ENCODE measurements at regions not wholly inside any gene's neighbourhood (a gene's known extent, or its start where the extent isn't known, plus 50 kb on each side); places are given as distances from the start of the nearest gene placed in this dataset.

DNA sequence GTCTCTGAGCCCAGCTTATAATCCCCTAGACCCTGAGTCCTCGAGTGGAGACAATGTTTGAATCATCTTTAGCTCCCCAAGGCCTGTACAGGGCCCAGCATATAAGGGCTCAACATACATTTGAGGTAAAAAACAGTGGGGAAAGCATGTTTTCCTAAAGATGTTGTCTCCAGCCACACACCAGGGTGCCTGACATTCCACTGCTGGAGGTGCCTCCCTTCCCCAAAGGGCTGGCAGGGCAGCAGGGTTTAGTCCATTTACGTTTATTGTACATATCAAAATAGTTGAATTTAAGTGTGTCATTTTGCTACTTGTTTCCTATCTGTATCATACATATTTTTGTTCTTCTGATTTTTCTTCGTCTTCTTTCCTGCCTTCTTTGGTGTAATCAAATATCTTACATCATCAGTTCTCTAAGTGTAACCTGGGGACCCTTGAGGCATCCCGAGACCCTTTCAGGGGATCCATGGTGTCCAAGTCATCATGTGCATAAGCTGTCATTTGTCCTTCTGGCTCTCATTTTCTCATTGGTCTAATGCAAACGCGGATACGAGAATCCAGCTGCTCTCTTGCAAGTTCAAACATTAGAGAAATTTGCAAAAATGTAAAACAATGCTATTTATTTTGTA is 101.6 kb downstream of the PDGFA start:
- DNase-seq (no peak), ATAC-seq (no peak)
- intact Hi-C loops (cut with DNase I, micrococcal nuclease): no loop called here

DNA sequence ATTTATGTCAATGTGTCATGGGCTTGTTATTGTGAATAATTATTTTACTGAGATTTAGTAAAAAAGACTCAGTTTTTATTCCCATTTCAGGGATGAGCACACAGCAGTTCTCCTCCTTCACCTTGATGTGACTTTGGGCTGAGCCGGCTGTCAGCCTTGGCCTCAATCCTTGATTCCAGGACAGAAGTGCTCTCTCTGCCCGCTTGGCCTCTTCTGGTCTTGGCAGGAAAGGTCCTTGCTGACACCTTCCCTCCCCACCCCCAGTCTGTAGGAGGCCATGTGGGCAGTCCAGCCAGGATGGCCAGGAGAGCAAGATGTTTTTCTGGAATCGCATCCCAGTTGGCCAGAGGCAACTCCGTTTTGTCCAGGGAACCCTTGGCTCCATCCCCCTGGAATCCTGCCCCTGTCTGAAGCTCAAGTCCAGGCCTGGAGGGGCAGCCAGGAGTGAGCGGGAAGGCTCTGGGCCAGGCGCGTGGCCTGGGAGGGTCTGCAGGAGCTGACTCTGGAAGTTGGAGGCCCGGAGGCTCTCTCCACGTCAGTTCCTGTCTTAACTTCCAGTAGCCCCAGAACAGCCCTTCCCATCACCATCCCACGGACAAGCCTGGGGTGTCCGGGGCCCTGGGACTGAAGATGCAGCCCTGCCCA is 100.9 kb downstream of the PDGFA start:
- intact Hi-C loops (cut with DNase I, micrococcal nuclease): no loop called here
- no peak for DNase-seq
- ATAC-seq: no peak

DNA sequence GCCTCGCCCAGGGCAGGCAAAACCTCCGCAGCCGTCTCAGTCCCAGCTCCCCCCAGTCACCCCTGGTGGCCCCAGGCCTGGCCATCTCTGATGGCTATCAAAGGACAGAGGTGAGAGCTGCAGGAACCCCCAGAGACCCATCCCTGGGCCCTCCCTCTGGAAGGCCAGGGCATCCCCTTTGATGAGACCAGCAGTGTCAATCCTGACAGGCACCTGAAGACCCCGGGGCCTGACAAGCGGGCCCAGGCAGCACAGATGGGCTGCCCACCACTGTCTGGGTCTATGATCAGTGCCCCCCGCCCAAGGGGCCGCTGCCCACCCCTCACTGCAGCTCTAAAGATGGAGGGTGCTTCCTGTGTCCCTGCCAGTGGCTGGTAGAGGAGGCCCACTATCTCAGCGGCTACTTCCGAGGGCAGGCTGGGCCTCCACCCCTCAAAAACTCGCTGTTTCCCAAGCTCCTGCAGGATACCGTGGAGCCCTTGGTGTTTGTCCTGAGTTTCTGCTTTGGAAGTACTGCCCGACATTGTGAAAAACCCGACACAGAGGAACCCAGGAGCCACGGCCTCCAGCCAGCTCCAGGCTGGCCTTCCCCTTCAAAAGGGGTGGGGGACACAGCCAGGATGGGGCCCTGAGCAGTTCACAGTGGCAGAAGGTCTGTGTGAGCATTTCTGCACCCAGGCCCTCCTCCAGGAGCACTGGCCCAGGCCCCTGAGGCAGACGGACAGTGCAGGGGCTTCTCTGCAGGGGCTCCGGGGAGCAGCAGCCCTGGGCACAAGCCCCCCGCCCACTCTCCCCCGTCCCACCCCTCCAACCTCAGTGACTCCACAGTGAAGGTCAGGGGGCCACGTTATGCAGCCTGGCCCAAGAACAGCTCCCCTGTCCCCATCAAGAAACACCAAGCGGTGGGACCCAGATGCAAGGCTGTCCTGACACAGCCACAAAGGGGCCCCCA is 99.2 kb downstream of the PDGFA start:
- DNase-seq: no peak
- intact Hi-C loops (cut with DNase I, micrococcal nuclease): no loop called here
- ATAC-seq: no peak

DNA sequence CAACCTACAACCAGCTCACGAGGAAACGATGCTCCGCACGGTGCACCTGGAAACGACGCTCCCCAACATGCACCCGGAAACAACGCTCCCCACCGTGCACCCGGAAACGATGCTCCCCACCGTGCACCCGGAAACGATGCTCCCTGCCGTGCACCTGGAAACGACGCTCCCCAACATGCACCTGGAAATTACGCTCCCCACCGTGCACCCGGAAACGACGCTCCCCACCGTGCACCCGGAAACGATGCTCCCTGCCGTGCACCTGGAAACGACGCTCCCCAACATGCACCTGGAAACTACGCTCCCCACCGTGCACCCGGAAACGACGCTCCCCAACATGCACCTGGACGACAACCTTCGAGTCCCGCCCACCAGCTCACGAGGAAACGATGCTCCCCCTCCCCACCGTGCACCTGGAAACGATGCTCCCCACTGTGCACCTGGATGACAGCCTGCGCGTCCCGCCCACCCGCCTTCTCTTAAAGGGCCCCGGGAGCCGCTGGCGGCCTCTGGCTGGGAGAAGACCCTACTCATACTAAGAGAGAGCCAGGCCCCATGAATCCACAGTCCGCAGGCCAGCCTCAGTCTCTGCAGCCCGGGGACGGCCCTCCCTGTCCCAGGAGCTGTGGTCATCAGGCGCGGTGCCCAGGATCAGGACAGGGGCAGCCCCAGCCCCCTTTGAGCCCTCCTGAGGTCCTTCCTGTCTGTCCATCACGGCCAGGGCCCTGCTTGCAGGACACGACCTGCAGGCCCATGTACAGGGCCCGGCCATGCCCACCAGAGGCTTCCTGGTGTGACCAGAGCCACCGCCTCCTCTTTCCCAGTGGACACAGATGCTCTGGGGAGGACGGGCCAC is 98.3 kb downstream of the PDGFA start:
- no peak for DNase-seq
- intact Hi-C loops (cut with DNase I, micrococcal nuclease): no loop called here
- peak; percentile 15 for ATAC-seq

DNA sequence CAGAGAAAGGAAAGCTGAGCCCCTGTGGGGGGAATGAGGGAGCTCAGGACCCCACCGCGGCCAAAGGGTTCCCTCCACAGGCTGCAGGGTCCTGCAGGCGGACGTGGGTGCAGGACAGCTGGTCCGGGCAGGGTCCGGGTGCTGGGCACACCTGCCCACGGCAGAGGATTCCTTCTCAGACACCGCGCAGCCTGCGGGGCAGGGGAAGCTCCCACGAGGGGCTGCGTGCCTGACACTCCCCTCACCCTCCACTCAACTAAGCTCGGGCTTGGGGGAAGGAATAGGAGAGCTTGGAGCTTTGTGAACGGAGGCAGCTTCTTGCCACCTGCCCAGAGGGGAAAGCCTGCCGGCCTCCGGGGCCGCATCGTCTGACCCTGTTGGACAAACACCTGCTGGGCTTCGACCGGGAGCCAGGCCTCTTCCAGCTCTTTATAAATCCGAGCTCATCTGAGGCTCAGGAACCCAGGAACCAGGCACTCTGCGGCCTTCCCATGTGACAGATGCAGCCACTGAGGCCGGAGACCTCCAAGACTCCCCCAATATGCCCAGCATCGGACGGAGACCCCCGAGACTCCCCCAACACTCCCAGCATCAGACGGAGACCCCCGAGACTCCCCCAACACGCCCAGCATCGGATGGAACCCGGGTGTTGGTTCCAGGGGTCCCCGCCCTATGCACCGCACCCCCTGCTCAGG is 97.3 kb downstream of the PDGFA start:
- intact Hi-C loops (cut with DNase I, micrococcal nuclease): no loop called here
- DNase-seq (no peak), ATAC-seq (no peak)

DNA sequence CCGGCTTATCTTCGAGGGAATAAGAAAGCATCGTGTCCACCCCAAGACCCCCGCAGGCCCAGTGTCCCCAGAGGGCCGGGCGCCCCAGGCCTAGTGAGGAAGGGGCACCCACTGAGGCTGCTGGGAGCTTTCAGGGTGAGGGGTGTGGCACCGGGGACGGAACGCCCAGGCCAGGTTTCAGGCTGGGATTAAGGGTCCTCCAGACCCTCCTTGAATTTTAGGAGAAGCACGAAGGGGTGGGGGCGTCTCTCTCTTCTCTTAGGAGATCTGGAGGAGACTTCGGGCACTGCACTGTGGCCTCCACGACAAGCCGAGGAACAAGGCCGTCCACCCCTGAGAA is 96.8 kb downstream of the PDGFA start:
- ATAC-seq (no peak), DNase-seq (no peak)
- intact Hi-C loops (cut with DNase I, micrococcal nuclease): no loop called here

DNA sequence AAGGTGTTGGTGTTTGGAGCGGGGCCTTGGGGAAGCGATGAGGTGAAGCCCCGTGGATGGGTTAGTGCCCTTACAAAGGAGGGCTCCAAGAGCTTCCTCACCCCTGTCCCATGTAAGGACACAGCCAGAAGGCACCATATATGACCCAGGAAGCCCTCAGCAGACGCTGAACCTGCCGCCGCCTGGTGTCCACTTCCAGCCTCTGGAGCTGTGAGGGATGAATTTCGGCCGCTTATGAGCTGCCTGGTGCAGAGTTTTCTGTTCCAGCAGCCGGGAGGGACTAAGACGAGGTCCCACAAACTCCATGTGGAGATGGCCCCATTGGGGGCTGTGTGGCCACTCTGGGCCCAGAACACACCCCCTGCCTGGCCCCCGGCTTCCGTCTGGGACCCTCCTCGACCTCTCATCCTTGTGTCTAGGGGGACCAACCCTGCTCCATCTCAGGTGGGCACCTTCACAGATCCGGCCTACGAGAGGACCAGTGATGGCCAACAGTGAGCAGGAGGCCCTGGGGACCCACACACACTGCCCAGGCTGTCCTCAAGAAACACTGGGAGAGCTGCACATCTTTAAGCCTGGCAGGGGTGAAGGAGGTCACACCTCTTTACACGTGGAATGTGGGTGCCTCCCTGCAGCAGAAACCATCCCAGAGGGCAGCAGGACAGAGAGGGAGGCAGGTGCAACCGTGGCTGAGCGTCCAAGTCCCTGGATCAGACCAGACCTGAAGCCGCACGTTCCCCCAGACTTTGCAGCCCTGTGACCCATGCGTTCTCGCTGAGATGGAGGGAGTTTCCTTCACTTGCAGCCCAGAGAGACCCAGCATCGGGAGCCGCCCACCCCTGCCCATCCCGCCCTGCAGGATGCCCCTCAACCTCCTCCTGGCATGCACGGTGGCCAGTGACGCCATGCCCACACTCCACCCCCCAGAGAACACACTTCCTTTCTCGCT is 96.1 kb downstream of the PDGFA start:
- intact Hi-C loops (cut with DNase I, micrococcal nuclease): no loop called here
- ATAC-seq (no peak), DNase-seq (no peak)

DNA sequence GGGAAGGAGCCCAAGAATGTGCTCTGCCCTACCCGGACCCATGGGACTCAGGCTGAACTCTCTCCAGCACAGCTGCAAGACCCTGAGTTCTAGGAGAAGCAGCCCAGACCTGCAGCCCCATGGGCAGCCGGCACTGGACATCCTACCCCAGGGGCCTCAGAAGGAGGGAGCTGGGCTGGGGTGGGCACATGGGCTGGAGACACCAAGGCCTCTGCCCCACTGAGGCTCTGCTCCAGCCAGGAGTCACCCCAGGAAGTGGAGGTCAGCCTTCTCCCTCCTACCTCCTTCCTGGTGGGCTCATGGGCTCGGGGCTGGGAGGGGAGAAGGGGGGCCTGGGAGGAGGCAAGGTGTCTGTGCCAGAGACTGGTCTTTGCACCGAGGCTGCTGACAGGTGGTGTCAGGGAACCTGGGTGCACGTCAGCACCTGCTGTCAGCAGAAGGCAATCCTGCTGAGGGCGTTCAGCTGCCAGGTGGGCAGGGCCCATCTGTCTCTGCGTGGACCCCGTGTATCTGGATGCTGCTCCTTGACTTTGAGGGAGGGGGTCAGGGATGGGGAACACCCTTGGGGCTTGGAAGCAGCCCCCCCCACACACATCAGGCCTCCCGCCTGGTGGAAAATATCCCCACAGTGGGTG is 95.2 kb downstream of the PDGFA start:
- no peak for ATAC-seq
- intact Hi-C loops (cut with DNase I, micrococcal nuclease): no loop called here
- DNase-seq: no peak

DNA sequence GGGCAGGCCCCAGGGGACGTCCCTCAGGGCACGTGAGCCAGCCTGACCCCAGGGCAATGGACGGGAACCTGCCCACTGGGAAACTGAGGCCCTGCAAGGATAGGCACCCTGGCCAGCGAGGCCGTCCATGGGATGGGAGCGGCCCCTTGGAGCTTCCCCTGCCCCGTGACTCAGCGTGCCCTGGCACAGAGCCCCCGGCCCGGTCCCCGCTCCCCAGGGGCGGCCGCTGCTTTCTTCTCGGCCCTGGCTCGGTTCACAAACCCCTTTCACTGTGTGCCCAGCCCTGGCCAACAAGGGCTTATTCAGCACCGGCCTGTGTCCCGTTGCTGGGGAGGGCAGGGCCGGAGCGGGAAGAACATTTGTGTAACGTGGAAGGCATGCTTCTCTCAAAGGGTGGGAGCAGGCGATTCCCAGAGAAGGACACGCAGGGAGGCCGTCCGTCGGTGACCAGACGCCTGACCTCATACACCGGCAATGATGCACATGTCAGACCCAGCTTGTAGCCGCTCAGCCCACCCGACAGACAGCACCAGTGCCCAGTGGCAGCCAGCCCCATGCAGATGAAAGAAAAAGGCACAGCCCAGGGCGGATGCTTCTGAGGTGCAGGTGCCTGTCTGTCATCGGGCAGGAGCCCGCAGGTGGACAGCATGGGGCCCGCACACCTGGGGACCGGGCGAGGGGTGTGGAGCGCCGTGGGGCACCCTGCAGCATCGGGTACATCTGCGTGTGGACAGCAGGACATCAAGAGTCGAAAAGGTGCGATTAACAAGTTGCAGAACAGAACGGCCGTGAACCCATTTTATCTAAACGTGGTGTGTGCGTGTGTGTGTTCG is 94.5 kb downstream of the PDGFA start:
- DNase-seq (no peak), ATAC-seq (no peak)
- intact Hi-C loops (cut with DNase I, micrococcal nuclease): no loop called here

DNA sequence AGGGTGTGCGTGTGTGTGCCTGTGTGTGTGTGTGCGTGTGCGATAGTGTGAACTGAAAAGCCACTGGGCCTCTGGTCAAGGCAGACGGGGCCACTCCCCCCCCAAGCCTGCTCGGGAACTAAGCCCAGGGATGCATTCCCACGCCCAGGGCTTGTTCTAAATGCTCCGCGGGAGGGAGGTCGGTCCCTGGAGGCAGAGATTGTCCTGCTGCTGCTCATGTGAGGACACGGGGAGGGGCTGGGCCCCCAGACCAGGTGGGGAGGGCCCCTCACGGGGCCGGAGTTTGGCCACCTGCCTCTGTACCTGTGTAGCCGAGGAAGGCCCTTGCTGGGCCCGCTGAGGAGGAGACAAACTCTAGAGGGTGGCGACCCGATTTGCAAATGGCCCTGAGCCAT is 93.9 kb downstream of the PDGFA start:
- ATAC-seq: no peak
- DNase-seq: no peak
- intact Hi-C loops (cut with DNase I, micrococcal nuclease): no loop called here

DNA sequence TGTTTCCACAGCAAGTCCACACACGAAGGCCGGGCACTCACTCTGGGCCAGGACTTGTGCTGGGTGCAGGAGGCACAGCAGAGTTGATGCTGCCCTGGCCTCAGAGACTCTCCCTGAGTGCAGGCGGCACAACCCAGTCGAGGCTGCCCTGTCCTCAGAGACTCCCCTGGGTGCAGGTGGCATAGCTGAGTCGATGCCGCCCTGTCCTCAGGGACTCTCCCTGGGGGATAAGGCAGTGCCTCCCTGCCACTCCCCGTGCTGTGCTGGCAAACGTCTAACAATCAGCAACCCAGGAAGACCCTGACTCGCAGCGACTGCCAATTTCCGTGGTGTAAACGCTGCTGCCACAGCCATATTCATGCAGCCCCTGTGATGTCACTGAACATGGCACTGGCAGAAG is 93.1 kb downstream of the PDGFA start:
- intact Hi-C loops (cut with DNase I, micrococcal nuclease): no loop called here

DNA sequence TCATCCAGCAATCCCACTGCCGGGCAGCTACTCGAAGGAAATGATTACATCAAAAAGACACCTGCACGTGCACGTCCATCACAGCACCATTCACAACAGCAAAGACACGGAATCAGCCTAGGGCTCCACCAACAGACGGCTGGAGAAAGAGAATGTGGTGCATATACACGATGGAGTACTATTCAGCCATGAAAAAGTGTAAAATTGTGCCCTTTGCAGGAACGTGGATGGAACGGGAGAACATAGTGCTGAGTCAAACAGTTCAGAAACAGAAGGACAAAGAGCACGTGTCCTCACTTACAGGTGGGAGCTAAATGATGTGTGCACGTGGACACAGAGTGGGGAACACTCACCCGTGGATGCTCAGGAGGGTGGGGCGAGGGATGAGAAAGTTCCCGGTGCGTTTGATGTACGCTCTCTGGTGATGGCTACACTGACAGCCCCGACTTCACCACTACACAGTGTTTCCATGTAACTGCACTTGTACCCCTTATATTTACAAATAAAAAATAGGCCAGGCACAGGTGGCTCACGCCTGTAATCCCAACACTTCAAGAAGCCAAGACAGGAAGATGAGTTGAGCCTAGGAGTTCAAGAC is 92.0 kb downstream of the PDGFA start:
- no peak for ATAC-seq
- intact Hi-C loops (cut with DNase I, micrococcal nuclease): no loop called here
- no peak for DNase-seq

More for the DNA sequence above, 93.1 kb downstream of the PDGFA start:
- ATAC-seq (no peak), DNase-seq (no peak)

DNA sequence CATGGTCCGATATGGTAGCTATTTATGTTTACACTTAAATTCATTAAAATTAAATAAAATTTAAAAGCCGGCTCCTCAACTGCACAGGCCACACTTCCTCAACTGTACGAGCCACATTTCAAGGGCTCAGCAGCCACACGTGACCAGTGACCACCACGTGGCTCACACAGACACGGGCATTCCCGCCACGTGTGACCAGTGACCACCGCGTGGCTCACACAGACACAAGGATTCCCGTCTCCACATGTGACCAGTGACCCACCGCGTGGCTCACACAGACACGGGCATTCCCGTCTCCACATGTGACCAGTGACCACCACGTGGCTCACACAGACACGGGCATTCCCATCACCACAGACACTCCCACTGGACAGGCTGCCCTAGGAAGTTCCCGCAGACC is 91.3 kb downstream of the PDGFA start:
- DNase-seq: no peak
- no peak for ATAC-seq
- intact Hi-C loops (cut with DNase I, micrococcal nuclease): no loop called here

DNA sequence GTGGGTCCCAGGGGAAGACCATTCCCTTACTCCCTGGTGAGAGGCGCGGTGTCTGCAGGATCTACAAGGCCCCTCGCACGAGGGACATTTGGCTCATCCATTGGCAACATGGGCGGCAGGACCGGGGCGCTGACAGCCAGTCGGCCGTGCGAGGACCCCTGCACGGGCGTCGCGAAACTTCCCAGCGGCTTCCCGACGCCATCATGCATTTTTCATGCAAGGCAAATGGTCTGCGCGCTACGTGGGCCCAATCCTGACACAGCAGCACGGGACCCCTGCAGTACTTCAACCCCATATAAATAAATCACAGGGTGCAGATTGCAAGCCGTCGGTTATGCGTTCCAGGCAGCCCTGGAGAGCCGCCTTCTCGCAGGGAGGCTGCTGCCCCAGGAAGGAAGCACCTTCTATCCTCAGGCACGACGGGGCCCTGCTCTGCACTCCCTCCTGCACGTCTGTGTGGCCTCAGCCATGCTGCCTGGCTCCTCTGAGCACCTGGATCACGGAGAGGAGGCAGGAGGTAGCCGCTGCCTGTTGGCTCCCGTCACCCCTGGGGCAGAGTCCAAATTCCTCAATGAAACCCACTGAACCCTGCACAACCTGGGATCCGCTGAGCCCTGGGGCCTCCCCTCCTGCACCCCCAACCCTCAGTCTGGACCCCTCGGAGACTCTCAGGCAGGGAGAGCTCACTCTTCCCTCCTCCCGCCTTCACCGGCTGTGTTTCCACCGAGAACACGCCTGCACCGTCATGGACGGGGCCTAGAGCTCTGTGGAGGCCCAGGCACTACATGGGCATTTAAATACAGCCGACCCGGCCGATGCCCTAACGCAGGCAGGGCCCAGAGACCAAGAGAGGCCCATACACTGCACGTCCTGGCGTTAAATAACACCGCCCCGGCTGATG is 90.5 kb downstream of the PDGFA start:
- intact Hi-C loops (cut with DNase I, micrococcal nuclease): no loop called here
- DNase-seq (no peak), ATAC-seq (no peak)

DNA sequence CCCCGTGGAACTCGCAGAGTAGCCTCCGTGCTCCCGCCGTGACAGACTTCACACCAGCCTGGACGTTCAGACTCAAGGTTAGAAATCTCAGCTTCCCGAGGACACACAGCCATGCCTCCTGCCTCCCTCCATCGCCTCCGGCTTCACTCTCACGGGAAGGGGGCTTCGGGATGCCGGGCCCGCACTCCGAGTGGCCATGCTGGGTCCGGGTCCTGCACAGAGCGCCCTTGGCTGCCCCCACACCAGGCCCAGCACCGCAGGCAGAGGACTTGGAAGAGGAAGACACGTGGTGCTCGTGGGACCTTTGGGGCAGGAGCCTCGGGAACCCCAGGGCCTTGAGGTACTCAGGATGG is 89.8 kb downstream of the PDGFA start:
- ATAC-seq (no peak), DNase-seq (no peak)
- intact Hi-C loops (cut with DNase I, micrococcal nuclease): no loop called here
